Esophagus (tissue), 2 donors: ENCODE measurements at regions not wholly inside any gene's neighbourhood (a gene's known extent, or its start where the extent isn't known, plus 50 kb on each side); places are given as distances from the start of the nearest gene placed in this dataset.
"Not testable (repeated sequence)": the region's sequence is repeated elsewhere in the genome, so short reads cannot be mapped to it uniquely, and the experiment has no call there.

Source experiments
- H3K27ac ChIP-seq, 2 donors: one replicate each; pipeline ENCODE4 v1.5.1; 2013; ENCODE audit warnings: low read depth in 2 of 2, mild to moderate bottlenecking in 2 of 2, inconsistent platforms in 1 of 2, low read length in 1 of 2, moderate library complexity in 1 of 2
- H3K27me3 ChIP-seq, 2 donors: one replicate each; pipeline ENCODE4 v1.6.1; 2013; ENCODE audit warnings: low read length in 2 of 2, control low read depth in 1 of 2, mild to moderate bottlenecking in 1 of 2; ENCODE audit not compliant: insufficient read depth in 2 of 2, control insufficient read depth in 1 of 2
- H3K36me3 ChIP-seq, 2 donors: one replicate each; pipeline ENCODE4 v1.6.1; 2013; ENCODE audit warnings: low read length in 1 of 2; ENCODE audit not compliant: control insufficient read depth in 2 of 2, insufficient read depth in 2 of 2
- H3K4me1 ChIP-seq, 2 donors: one replicate each; pipeline ENCODE4 v1.6.1; 2013; ENCODE audit warnings: low read length in 1 of 2; ENCODE audit not compliant: control insufficient read depth in 2 of 2, insufficient read depth in 2 of 2
- H3K4me3 ChIP-seq, 2 donors: one replicate each; pipeline ENCODE4 v1.5.1; 2013; ENCODE audit warnings: low read length in 2 of 2, mild to moderate bottlenecking in 2 of 2, low read depth in 1 of 2, moderate library complexity in 1 of 2
- H3K9me3 ChIP-seq, 2 donors: one replicate each; pipeline ENCODE4 v1.6.1; 2013; ENCODE audit warnings: mild to moderate bottlenecking in 2 of 2, low read depth in 1 of 2, low read length in 1 of 2, moderate library complexity in 1 of 2; ENCODE audit not compliant: control insufficient read depth in 2 of 2, insufficient read depth in 1 of 2
- WGBS, 2 donors: extraction: QIAGEN DNeasy Blood & Tissue Kit; methylation state at CpG; one replicate each; pipeline ENCODE4 v1.1.7; 2013; 5-methylcytosine and 5-hydroxymethylcytosine counted together
- donor health status: healthy with polysubstance abuse.
- donor health status: Bipolar disorder and iron deficiency.

- WGBS, 2 donors: 79 to 89% methylated on average over 16 to 17 of the region's 18 CpGs
Measured at GRCh38 chr2:155966064-155966471, 366.5 kb downstream of the NR4A2 start.

GRCh38 chr2:155965415-155966063 is 367.0 kb downstream of the NR4A2 start:
- no peaks in the 10 kb centered on the region for H3K4me1 ChIP-seq
- no peak overlapping the region for H3K4me3 ChIP-seq
- H3K36me3 ChIP-seq: no peaks in the 10 kb centered on the region
- no peaks in the 10 kb centered on the region for H3K27me3 ChIP-seq
- no peaks in the 10 kb centered on the region for H3K9me3 ChIP-seq
- H3K27ac ChIP-seq: no peak overlapping the region
- 85 to 90% methylated on average over 7 to 14 of the region's 14 CpGs for WGBS, 2 donors

More at GRCh38 chr2:155966064-155966471, 366.5 kb downstream of the NR4A2 start:
- H3K4me1 ChIP-seq, H3K27ac ChIP-seq, H3K36me3 ChIP-seq, H3K27me3 ChIP-seq, H3K9me3 ChIP-seq, H3K4me3 ChIP-seq: not testable (repeated sequence)

GRCh38 chr2:155961641-155962040 is 370.9 kb downstream of the NR4A2 start:
- 79 to 81% methylated on average over 4 of the region's 4 CpGs for WGBS, 2 donors
- H3K27ac ChIP-seq: no peak overlapping the region
- H3K27me3 ChIP-seq: no peaks in the 10 kb centered on the region
- H3K4me3 ChIP-seq: no peak overlapping the region
- no peaks in the 10 kb centered on the region for H3K4me1 ChIP-seq
- no peaks in the 10 kb centered on the region for H3K36me3 ChIP-seq
- H3K9me3 ChIP-seq: no peaks in the 10 kb centered on the region

- Histone ChIP-seq H3K4me3 (no peak overlapping the region), H3K4me1 (no peaks in the 10 kb centered on the region)
- 47 to 49% methylated on average over 2 of the region's 2 CpGs for WGBS, 2 donors
Measured at GRCh38 chr2:155958834-155959233, 373.7 kb downstream of the NR4A2 start.

GRCh38 chr2:155947069-155947468 is 385.5 kb downstream of the NR4A2 start:
- H3K27ac ChIP-seq: no peak overlapping the region
- WGBS, 2 donors: 39 to 46% methylated on average over 3 of the region's 3 CpGs
- H3K4me1 ChIP-seq: no peaks in the 10 kb centered on the region
- H3K36me3 ChIP-seq: no peaks in the 10 kb centered on the region
- no peak overlapping the region for H3K4me3 ChIP-seq
- no peaks in the 10 kb centered on the region for H3K27me3 ChIP-seq
- no peaks in the 10 kb centered on the region for H3K9me3 ChIP-seq

More at GRCh38 chr2:155958834-155959233, 373.7 kb downstream of the NR4A2 start:
- no peaks in the 10 kb centered on the region for H3K36me3 ChIP-seq
- no peak overlapping the region for H3K27ac ChIP-seq
- H3K9me3 ChIP-seq: no peaks in the 10 kb centered on the region
- H3K27me3 ChIP-seq: no peaks in the 10 kb centered on the region

GRCh38 chr2:155944218-155944617 is 388.3 kb downstream of the NR4A2 start:
- 0% methylated on average over 1 of the region's 1 CpG for WGBS, 2 donors
- Histone ChIP-seq H3K27ac (no peak overlapping the region), H3K4me1 (no peaks in the 10 kb centered on the region), H3K9me3 (no peaks in the 10 kb centered on the region), H3K27me3 (no peaks in the 10 kb centered on the region), H3K36me3 (no peaks in the 10 kb centered on the region), H3K4me3 (no peak overlapping the region)

GRCh38 chr2:155930312-155930711 is 402.2 kb downstream of the NR4A2 start:
- WGBS, 2 donors: 48 to 53% methylated on average over 1 of the region's 1 CpG
- Histone ChIP-seq H3K4me3 (no peak overlapping the region), H3K9me3 (no peaks in the 10 kb centered on the region), H3K36me3 (no peaks in the 10 kb centered on the region), H3K4me1 (no peaks in the 10 kb centered on the region), H3K27me3 (no peaks in the 10 kb centered on the region), H3K27ac (no peak overlapping the region)

GRCh38 chr2:155917380-155917779 is 415.1 kb downstream of the NR4A2 start:
- Histone ChIP-seq H3K27ac (no peak overlapping the region), H3K36me3 (no peaks in the 10 kb centered on the region), H3K9me3 (no peaks in the 10 kb centered on the region), H3K27me3 (no peaks in the 10 kb centered on the region), H3K4me3 (no peak overlapping the region), H3K4me1 (no peaks in the 10 kb centered on the region)
- 83 to 87% methylated on average over 1 of the region's 1 CpG for WGBS, 2 donors

- Histone ChIP-seq H3K27ac (no peak overlapping the region), H3K36me3 (no peaks in the 10 kb centered on the region), H3K4me3 (no peak overlapping the region), H3K27me3 (no peaks in the 10 kb centered on the region), H3K4me1 (no peaks in the 10 kb centered on the region), H3K9me3 (no peaks in the 10 kb centered on the region)
Measured at GRCh38 chr2:155913356-155913755, 419.2 kb downstream of the NR4A2 start.

- Histone ChIP-seq H3K4me3 (no peak overlapping the region), H3K9me3 (no peaks in the 10 kb centered on the region), H3K27ac (no peak overlapping the region), H3K27me3 (no peaks in the 10 kb centered on the region), H3K36me3 (no peaks in the 10 kb centered on the region), H3K4me1 (no peaks in the 10 kb centered on the region)
- WGBS, 2 donors: 70 to 79% methylated on average over 1 of the region's 1 CpG
Measured at GRCh38 chr2:155908567-155908966, 424.0 kb downstream of the NR4A2 start.
